ENCODE measurements at regions not wholly inside any gene's neighbourhood (a gene's known extent, or its start where the extent isn't known, plus 50 kb on each side); places are given as distances from the start of the nearest gene placed in this dataset.

DNA sequence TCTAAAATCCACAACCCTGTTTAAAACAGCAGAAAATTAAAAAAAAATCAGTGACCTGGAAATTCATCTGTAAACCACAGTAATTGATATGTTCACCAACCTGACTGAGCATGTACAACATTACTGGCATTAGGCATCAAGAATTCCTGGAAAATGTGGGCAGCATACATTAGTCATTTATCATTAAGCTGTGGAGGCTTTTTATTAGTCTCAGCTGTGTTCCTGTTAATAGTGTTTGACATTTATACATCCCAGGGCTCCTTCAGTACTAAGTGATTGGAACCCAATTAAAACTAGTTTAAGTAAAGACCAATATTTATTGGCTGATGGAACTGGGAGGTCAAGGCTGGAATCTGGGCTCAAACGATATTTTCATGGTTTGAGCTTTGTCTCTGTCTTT, 227.3 kb upstream of the GIMD1 start:
- H2AFZ ChIP-seq (ENCODE audit: low read length): no peak overlapping the region
- H2BK12ac ChIP-seq (ENCODE audit: insufficient read length, low read depth, low read length): no peak overlapping the region
- no peak overlapping the region for H3K23ac ChIP-seq (ENCODE audit: insufficient read length, low read depth, low read length)
- H2BK120ac ChIP-seq (ENCODE audit: low read depth, low read length, poor library complexity, severe bottlenecking): no peak overlapping the region
- no peak overlapping the region for H3K27ac ChIP-seq (ENCODE audit: insufficient read length, low read depth, low read length)
- H4K5ac ChIP-seq (ENCODE audit: insufficient read length, low read depth, low read length): no peak overlapping the region
- no peaks in the 10 kb centered on the region for H4K20me1 ChIP-seq (ENCODE audit: control insufficient read depth, insufficient read depth, insufficient read length)
- no peak overlapping the region for H4K8ac ChIP-seq (replicated peaks; ENCODE audit: insufficient read length, low read depth, low read length)
- H3K27ac Mint-ChIP-seq: no peak overlapping the region
- no peak overlapping the region for H3K56ac ChIP-seq (ENCODE audit: insufficient read length, low read depth, low read length)
- no peak overlapping the region for H3K18ac ChIP-seq (ENCODE audit: insufficient read length, low read depth, low read length)
- no peaks in the 10 kb centered on the region for H3K27me3 ChIP-seq (ENCODE audit: insufficient read depth, low read length)
- no peaks in the 10 kb centered on the region for H3K9me3 Mint-ChIP-seq
- peaks cover 7 to 10% of the 10 kb centered on the region in 2 experiments for H3K4me1 Mint-ChIP-seq
- no peak overlapping the region for H2BK15ac ChIP-seq (ENCODE audit: low read depth, low read length)
- H3K4me1 ChIP-seq (ENCODE audit: insufficient read depth, low read length): no peaks in the 10 kb centered on the region; the same call in 1 of the 2 replicates
- H3K9ac ChIP-seq (ENCODE audit: extremely low read depth, insufficient read length, low read length): no peak overlapping the region
- H3K36me3 Mint-ChIP-seq (ENCODE audit: insufficient read depth in 1 of 3, low read depth in 3 of 3): no peaks in the 10 kb centered on the region
- H3K9me3 ChIP-seq (ENCODE audit: control insufficient read depth, low read depth, low read length): no peaks in the 10 kb centered on the region
- H3K23me2 ChIP-seq (ENCODE audit: insufficient read length, low read depth, low read length, poor library complexity, severe bottlenecking): no peaks in the 10 kb centered on the region
- H3K4ac ChIP-seq (ENCODE audit: low read depth, low read length): no peak overlapping the region
- H2AK5ac ChIP-seq (ENCODE audit: insufficient read length, low read length): no peak overlapping the region
- H3T11ph ChIP-seq (ENCODE audit: low read length): no peak overlapping the region
- H3K27me3 Mint-ChIP-seq (ENCODE audit: low read depth): no peaks in the 10 kb centered on the region
- H2BK20ac ChIP-seq (ENCODE audit: low read depth, low read length, poor library complexity, severe bottlenecking): no peak overlapping the region
- H3K14ac ChIP-seq (ENCODE audit: insufficient read depth, low read length): no peak overlapping the region
- H3K79me1 ChIP-seq (ENCODE audit: insufficient read depth, low read depth, low read length, poor library complexity, severe bottlenecking): no peaks in the 10 kb centered on the region
- no peak for DNase-seq
- no peak overlapping the region for H3K4me2 ChIP-seq (ENCODE audit: insufficient read depth, insufficient read length, low read length)
- no CpG with 5 or more reads among the region's 1 CpG for WGBS (ENCODE audit: extremely low coverage, insufficient read length, low lambda C conversion rate)
- H4K91ac ChIP-seq (ENCODE audit: insufficient read length, low read depth, low read length): no peak overlapping the region
- H2BK5ac ChIP-seq (ENCODE audit: insufficient read length, low read length): no peak overlapping the region
- no peak overlapping the region for H3K4me3 Mint-ChIP-seq
- TF ChIP-seq, protein P1, sequence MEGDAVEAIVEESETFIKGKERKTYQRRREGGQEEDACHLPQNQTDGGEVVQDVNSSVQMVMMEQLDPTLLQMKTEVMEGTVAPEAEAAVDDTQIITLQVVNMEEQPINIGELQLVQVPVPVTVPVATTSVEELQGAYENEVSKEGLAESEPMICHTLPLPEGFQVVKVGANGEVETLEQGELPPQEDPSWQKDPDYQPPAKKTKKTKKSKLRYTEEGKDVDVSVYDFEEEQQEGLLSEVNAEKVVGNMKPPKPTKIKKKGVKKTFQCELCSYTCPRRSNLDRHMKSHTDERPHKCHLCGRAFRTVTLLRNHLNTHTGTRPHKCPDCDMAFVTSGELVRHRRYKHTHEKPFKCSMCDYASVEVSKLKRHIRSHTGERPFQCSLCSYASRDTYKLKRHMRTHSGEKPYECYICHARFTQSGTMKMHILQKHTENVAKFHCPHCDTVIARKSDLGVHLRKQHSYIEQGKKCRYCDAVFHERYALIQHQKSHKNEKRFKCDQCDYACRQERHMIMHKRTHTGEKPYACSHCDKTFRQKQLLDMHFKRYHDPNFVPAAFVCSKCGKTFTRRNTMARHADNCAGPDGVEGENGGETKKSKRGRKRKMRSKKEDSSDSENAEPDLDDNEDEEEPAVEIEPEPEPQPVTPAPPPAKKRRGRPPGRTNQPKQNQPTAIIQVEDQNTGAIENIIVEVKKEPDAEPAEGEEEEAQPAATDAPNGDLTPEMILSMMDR (conservative IDR thresholded peaks at IDR 0.05): no peak
- no peaks in the 10 kb centered on the region for H3K79me2 ChIP-seq (ENCODE audit: insufficient read depth, low read length)

Data from H9 (cell line).